SK-N-SH (cell line): ENCODE measurements at regions not wholly inside any gene's neighbourhood (a gene's known extent, or its start where the extent isn't known, plus 50 kb on each side); places are given as distances from the start of the nearest gene placed in this dataset.

Source experiments
- CTCF ChIA-PET: fragments of 300-600, 350-600 bp; formaldehyde crosslinking; extraction: SDS; loops from one replicate; lab custom pipeline; 2021; lab: Yijun Ruan, JAX
- POLR2A ChIA-PET: fragments of 350-600 bp; sonication (Branson Sonifier 250); formaldehyde crosslinking; extraction: SDS; loops from one replicate; lab custom pipeline; 2020; ENCODE audit warnings: antibody characterized with exemption, inconsistent platforms; lab: Yijun Ruan, JAX
- DNase-seq: peaks from one replicate; pipeline ENCODE4 v3.0.0; 2012
- H2AFZ ChIP-seq: fragments of 200-600 bp; sonication (generic); 2 replicates; pipeline ENCODE4 v1.8.1; 2016; ENCODE audit warnings: antibody characterized with exemption, mild to moderate bottlenecking, low read depth
- H3F3A ChIP-seq: fragments of 200-600 bp; sonication (generic); replicated peaks from 2 replicates; pipeline ENCODE3; 2016; ENCODE audit warnings: antibody characterized with exemption, mild to moderate bottlenecking; ENCODE audit not compliant: insufficient read depth
- H3K27ac ChIP-seq, 2 experiments: fragments of 200-500 bp in 1 of 2; fragments of 200-600 bp in 1 of 2; sonication (Bioruptor generic) in 1 of 2; sonication (generic), shearing (Covaris generic) in 1 of 2; 2 replicates each; pipeline versions ENCODE4 v1.5.1 to v1.6.1; 2014 to 2016; ENCODE audit warnings: low read depth in 2 of 2, inconsistent platforms in 1 of 2, low read length in 1 of 2, mild to moderate bottlenecking in 1 of 2, mixed read lengths in 1 of 2
- H3K27me3 ChIP-seq: fragments of 200-600 bp; sonication (generic), shearing (Covaris generic); 2 replicates; pipeline ENCODE4 v1.6.1; 2016; ENCODE audit warnings: mixed run types; ENCODE audit not compliant: insufficient read depth
- H3K36me3 ChIP-seq, 2 experiments: fragments of 200-500 bp in 1 of 2; fragments of 200-600 bp in 1 of 2; sonication (Bioruptor generic) in 1 of 2; sonication (generic) in 1 of 2; replicated peaks in 1 of 2; 2 replicates each; pipeline versions ENCODE3 to v1.5.1; 2014 to 2016; ENCODE audit warnings: low read length in 1 of 2, mild to moderate bottlenecking in 1 of 2; ENCODE audit not compliant: insufficient read depth in 2 of 2, control insufficient read depth in 1 of 2
- H3K4me1 ChIP-seq, 2 experiments: fragments of 200-500 bp in 1 of 2; fragments of 200-600 bp in 1 of 2; sonication (Bioruptor generic) in 1 of 2; sonication (generic), shearing (Covaris generic) in 1 of 2; 2 replicates each; pipeline versions ENCODE4 v1.5.1 to v1.6.1; 2014 to 2016; ENCODE audit warnings: low read depth in 1 of 2, low read length in 1 of 2, mixed run types in 1 of 2; ENCODE audit not compliant: insufficient read depth in 2 of 2, control insufficient read depth in 1 of 2
- H3K4me2 ChIP-seq: fragments of 200-600 bp; sonication (generic), shearing (Covaris generic); 2 replicates; pipeline ENCODE4 v1.6.1; 2017; ENCODE audit warnings: mixed run types
- H3K4me3 ChIP-seq, 2 experiments: fragments of 200-500 bp in 1 of 2; fragments of 200-600 bp in 1 of 2; sonication (Bioruptor generic) in 1 of 2; sonication (generic), shearing (Covaris generic) in 1 of 2; 2 replicates each; pipeline versions ENCODE4 v1.5.1 to v1.8.1; 2014 to 2016; ENCODE audit warnings: low read depth in 2 of 2, inconsistent platforms in 1 of 2, low read length in 1 of 2, mild to moderate bottlenecking in 1 of 2, mixed read lengths in 1 of 2, moderate library complexity in 1 of 2
- H3K79me2 ChIP-seq: fragments of 200-600 bp; sonication (generic); 2 replicates; pipeline ENCODE4 v1.8.1; 2017; ENCODE audit warnings: mild to moderate bottlenecking; ENCODE audit not compliant: insufficient read depth
- H3K9ac ChIP-seq: fragments of 200-600 bp; sonication (generic); 2 replicates; pipeline ENCODE4 v1.6.1; 2017; ENCODE audit warnings: mixed run types
- H3K9me2 ChIP-seq: fragments of 200-600 bp; sonication (generic); 2 replicates; pipeline ENCODE4 v1.6.1; 2017; ENCODE audit warnings: mixed run types
- H3K9me3 ChIP-seq: fragments of 200-600 bp; sonication (generic); 2 replicates; pipeline ENCODE4 v1.6.1; 2017; ENCODE audit warnings: mixed run types, mild to moderate bottlenecking, moderate library complexity
- H4K20me1 ChIP-seq: fragments of 200-600 bp; sonication (generic); 2 replicates; pipeline ENCODE4 v1.6.1; 2017; ENCODE audit warnings: mild to moderate bottlenecking, mixed run types; ENCODE audit not compliant: insufficient read depth
- ELF1 ChIP-seq: IDR thresholded peaks from 2 replicates; pipeline ENCODE4 v1.4.0; 2012
- EP300 ChIP-seq, 2 experiments: IDR thresholded peaks; 2 replicates each; pipeline versions ENCODE4 v1.4.0 to v1.6.1; 2012; ENCODE audit warnings: borderline replicate concordance in 1 of 2, low read depth in 1 of 2, low read length in 1 of 2
- GATA2 ChIP-seq: sonication (generic); formaldehyde crosslinking; IDR thresholded peaks from 2 replicates; pipeline ENCODE4 v1.5.0; 2020; ENCODE audit warnings: mild to moderate bottlenecking, missing genetic modification reagents
- MEF2A ChIP-seq: IDR thresholded peaks from 2 replicates; pipeline ENCODE4 v1.4.0; 2012; ENCODE audit warnings: low read depth, borderline replicate concordance
- NFIC ChIP-seq: IDR thresholded peaks from 2 replicates; pipeline ENCODE4 v1.4.0; 2012; ENCODE audit warnings: borderline replicate concordance
- NRF1 ChIP-seq: IDR thresholded peaks from 2 replicates; pipeline ENCODE4 v1.6.1; 2012; ENCODE audit warnings: low read depth, mild to moderate bottlenecking, low read length
- RFX5 ChIP-seq: IDR thresholded peaks from 2 replicates; pipeline ENCODE4 v1.6.1; 2012; ENCODE audit warnings: mild to moderate bottlenecking, improper control_type of control experiment, low read length
- TAF1 ChIP-seq: IDR thresholded peaks from 2 replicates; pipeline ENCODE4 v1.6.1; 2012; ENCODE audit warnings: low read depth, mild to moderate bottlenecking, low read length, moderate library complexity, borderline replicate concordance
- YY1 ChIP-seq: IDR thresholded peaks from 2 replicates; pipeline ENCODE4 v1.4.0; 2012; ENCODE audit warnings: low read depth, mild to moderate bottlenecking
- TF ChIP-seq, protein P1 (sequence below): IDR thresholded peaks from 2 replicates; pipeline ENCODE4 v1.4.0; 2012; ENCODE audit warnings: low read depth, borderline replicate concordance
- TF ChIP-seq, protein P2 (sequence below): fragments of 150-350 bp; IDR thresholded peaks from 2 replicates; pipeline ENCODE4 v1.6.1; 2017; ENCODE audit warnings: antibody characterized with exemption, low read length, low read depth, borderline replicate concordance
- TF ChIP-seq, protein P3 (sequence below): fragments of 150-350 bp; IDR thresholded peaks from 2 replicates; pipeline ENCODE4 v1.6.1; 2016; ENCODE audit warnings: mild to moderate bottlenecking, low read depth, low read length
- TF ChIP-seq, protein P4 (sequence below): fragments of 200-600 bp; sonication (generic); IDR thresholded peaks from 2 replicates; pipeline ENCODE4 v1.6.1; 2017; ENCODE audit warnings: antibody characterized with exemption, mild to moderate bottlenecking, moderate library complexity

DNA sequence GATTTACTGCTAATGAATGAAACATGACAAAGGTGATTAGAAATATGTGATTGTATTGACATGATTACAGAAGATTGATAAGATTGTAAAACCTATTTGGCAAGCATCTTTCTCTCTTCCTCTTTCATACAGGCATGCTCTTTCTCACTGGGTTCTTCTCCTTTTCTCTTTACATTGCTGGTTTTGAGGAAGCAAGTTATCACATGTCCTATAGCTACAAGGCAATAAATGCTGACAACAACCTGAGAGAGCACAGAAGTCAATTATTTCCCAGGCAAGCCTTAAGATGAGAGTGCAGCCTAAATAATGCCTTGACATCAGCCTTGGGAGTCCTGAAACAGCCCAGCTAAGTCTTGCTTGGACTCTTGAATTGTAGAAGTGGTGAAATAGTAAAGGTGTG lies 875.0 kb downstream of the SLITRK1 start:
- Histone ChIP-seq H3K36me3 (no peaks in the 10 kb centered on the region), H2AFZ (no peak overlapping the region), H3K9ac (no peak overlapping the region), H3K27ac (no peak overlapping the region), H3K4me1 (no peaks in the 10 kb centered on the region), H3K79me2 (no peaks in the 10 kb centered on the region), H3K4me3 (no peak overlapping the region), H3F3A (no peaks in the 10 kb centered on the region), H3K9me3 (no peaks in the 10 kb centered on the region), H3K4me2 (no peak overlapping the region), H3K27me3 (no peaks in the 10 kb centered on the region), H3K9me2 (no peaks in the 10 kb centered on the region), H4K20me1 (no peaks in the 10 kb centered on the region)
- ChIA-PET POLR2A (no interaction called here), CTCF (no interaction called here)
- no peak for DNase-seq
- TF ChIP-seq, protein P1, sequence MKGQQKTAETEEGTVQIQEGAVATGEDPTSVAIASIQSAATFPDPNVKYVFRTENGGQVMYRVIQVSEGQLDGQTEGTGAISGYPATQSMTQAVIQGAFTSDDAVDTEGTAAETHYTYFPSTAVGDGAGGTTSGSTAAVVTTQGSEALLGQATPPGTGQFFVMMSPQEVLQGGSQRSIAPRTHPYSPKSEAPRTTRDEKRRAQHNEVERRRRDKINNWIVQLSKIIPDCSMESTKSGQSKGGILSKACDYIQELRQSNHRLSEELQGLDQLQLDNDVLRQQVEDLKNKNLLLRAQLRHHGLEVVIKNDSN = no peak
- TF ChIP-seq YY1 (no peak), NFIC (no peak), RFX5 (no peak), EP300 (IDR thresholded peaks at IDR 0.05; ENCODE audit: borderline replicate concordance in 1 of 2, low read depth in 1 of 2, low read length in 1 of 2) (no peak), ELF1 (no peak), TAF1 (no peak)
- TF ChIP-seq, protein P2, sequence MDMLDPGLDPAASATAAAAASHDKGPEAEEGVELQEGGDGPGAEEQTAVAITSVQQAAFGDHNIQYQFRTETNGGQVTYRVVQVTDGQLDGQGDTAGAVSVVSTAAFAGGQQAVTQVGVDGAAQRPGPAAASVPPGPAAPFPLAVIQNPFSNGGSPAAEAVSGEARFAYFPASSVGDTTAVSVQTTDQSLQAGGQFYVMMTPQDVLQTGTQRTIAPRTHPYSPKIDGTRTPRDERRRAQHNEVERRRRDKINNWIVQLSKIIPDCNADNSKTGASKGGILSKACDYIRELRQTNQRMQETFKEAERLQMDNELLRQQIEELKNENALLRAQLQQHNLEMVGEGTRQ = no peak
- TF ChIP-seq, protein P3, sequence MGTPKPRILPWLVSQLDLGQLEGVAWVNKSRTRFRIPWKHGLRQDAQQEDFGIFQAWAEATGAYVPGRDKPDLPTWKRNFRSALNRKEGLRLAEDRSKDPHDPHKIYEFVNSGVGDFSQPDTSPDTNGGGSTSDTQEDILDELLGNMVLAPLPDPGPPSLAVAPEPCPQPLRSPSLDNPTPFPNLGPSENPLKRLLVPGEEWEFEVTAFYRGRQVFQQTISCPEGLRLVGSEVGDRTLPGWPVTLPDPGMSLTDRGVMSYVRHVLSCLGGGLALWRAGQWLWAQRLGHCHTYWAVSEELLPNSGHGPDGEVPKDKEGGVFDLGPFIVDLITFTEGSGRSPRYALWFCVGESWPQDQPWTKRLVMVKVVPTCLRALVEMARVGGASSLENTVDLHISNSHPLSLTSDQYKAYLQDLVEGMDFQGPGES = no peak

DNA sequence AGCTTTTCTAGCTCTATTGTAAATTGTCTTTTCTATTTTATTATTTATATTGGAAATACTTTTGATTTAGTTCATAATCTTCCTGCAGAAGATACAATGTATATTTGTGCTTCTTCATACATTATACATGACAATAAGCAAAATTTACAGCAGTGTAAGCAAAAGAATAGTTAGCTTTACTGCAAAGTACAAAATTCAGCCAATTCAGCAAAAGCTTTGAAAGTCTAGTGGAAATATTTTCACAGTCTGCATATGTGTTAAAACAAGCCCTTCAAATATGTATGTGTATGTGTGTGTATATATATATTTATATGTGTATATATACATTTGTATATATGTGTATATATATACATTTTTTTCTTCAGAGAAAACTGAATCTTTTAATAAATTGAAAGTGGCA lies 879.1 kb downstream of the SLITRK1 start:
- no peaks in the 10 kb centered on the region for H3K36me3 ChIP-seq
- no peaks in the 10 kb centered on the region for H3K79me2 ChIP-seq
- no peak overlapping the region for H3K4me3 ChIP-seq
- H3K9me3 ChIP-seq = no peaks in the 10 kb centered on the region
- no peak overlapping the region for H2AFZ ChIP-seq
- no peak for DNase-seq
- H3K4me1 ChIP-seq = no peaks in the 10 kb centered on the region
- no peaks in the 10 kb centered on the region for H3F3A ChIP-seq
- ChIA-PET CTCF (interaction anchor here (0.8 kb wide), 1 partner anchor 10 kb away, joined by 4 read pairs; no protein-coding TSS in a partner anchor), POLR2A (no interaction called here)
- no peak for TF ChIP-seq GATA2 (CRISPR knock-in tag)
- no peak for TF ChIP-seq NRF1
- no peak for TF ChIP-seq YY1
- TF ChIP-seq, protein P3 = no peak
- TF ChIP-seq, protein P4, sequence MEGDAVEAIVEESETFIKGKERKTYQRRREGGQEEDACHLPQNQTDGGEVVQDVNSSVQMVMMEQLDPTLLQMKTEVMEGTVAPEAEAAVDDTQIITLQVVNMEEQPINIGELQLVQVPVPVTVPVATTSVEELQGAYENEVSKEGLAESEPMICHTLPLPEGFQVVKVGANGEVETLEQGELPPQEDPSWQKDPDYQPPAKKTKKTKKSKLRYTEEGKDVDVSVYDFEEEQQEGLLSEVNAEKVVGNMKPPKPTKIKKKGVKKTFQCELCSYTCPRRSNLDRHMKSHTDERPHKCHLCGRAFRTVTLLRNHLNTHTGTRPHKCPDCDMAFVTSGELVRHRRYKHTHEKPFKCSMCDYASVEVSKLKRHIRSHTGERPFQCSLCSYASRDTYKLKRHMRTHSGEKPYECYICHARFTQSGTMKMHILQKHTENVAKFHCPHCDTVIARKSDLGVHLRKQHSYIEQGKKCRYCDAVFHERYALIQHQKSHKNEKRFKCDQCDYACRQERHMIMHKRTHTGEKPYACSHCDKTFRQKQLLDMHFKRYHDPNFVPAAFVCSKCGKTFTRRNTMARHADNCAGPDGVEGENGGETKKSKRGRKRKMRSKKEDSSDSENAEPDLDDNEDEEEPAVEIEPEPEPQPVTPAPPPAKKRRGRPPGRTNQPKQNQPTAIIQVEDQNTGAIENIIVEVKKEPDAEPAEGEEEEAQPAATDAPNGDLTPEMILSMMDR = no peak
- no peak for TF ChIP-seq MEF2A
- H3K27ac ChIP-seq = no peak overlapping the region
- no peak overlapping the region for H3K4me2 ChIP-seq
- no peaks in the 10 kb centered on the region for H4K20me1 ChIP-seq
- H3K9me2 ChIP-seq = no peaks in the 10 kb centered on the region
- H3K9ac ChIP-seq = no peak overlapping the region
- no peaks in the 10 kb centered on the region for H3K27me3 ChIP-seq
